IMR-90 (cell line): ENCODE measurements at regions not wholly inside any gene's neighbourhood (a gene's known extent, or its start where the extent isn't known, plus 50 kb on each side); places are given as distances from the start of the nearest gene placed in this dataset.

ENCODE experiments used
- CEBPB ChIP-seq: IDR thresholded peaks from 2 replicates; pipeline ENCODE4 v1.6.1; 2012; ENCODE audit warnings: low read depth, low read length, improper control_type of control experiment
- CTCF ChIP-seq: conservative IDR thresholded peaks from 2 replicates; pipeline ENCODE4 v1.5.1; 2012; ENCODE audit warnings: mild to moderate bottlenecking, low read depth, low read length, improper control_type of control experiment
- FOS ChIP-seq: fragments of 150-350 bp; IDR thresholded peaks from 2 replicates; pipeline ENCODE4 v1.6.1; 2016; ENCODE audit warnings: low read depth, low read length
- MAZ ChIP-seq: IDR thresholded peaks from 2 replicates; pipeline ENCODE4 v1.6.1; 2012; ENCODE audit warnings: low read depth, mild to moderate bottlenecking, low read length, improper control_type of control experiment, moderate library complexity, borderline replicate concordance
- POLR2A ChIP-seq: IDR thresholded peaks from 2 replicates; pipeline ENCODE4 v1.6.1; 2012; ENCODE audit warnings: mild to moderate bottlenecking, low read depth, low read length
- RAD21 ChIP-seq: IDR thresholded peaks from 2 replicates; pipeline ENCODE4 v1.6.1; 2012; ENCODE audit warnings: low read length, improper control_type of control experiment
- RCOR1 ChIP-seq: IDR thresholded peaks from 2 replicates; pipeline ENCODE4 v1.6.1; 2012; ENCODE audit warnings: mild to moderate bottlenecking, low read length, improper control_type of control experiment; ENCODE audit not compliant: insufficient replicate concordance
- USF2 ChIP-seq: fragments of 150-350 bp; IDR thresholded peaks from 2 replicates; pipeline ENCODE4 v1.6.1; 2017; ENCODE audit warnings: mild to moderate bottlenecking, antibody characterized with exemption, low read length, low read depth

- no peak for TF ChIP-seq POLR2A
- TF ChIP-seq CTCF: no peak
- TF ChIP-seq RCOR1: no peak
- no peak for TF ChIP-seq USF2
- no peak for TF ChIP-seq MAZ
- no peak for TF ChIP-seq CEBPB
- no peak for TF ChIP-seq FOS
- no peak for TF ChIP-seq RAD21
These were observed 97.6 kb upstream of the RAB6C start for GRCh38 chr2:129881786-129882396.
